Stimulated activated CD4-positive, alpha-beta T cell treated with anti-CD3 and anti-CD28 coated beads, TNF-alpha, amount 100 ng/mL, for 48 hours (primary cell): ENCODE measurements at regions not wholly inside any gene's neighbourhood (a gene's known extent, or its start where the extent isn't known, plus 50 kb on each side); places are given as distances from the start of the nearest gene placed in this dataset.
"Not testable (repeated sequence)": the region's sequence is repeated elsewhere in the genome, so short reads cannot be mapped to it uniquely, and the experiment has no call there.

Source experiments
- DNase-seq, 3 donors: peaks; one replicate each; pipeline ENCODE4 v3.0.0-alpha.2; 2020; ENCODE audit warnings: low read depth in 3 of 3

DNA sequence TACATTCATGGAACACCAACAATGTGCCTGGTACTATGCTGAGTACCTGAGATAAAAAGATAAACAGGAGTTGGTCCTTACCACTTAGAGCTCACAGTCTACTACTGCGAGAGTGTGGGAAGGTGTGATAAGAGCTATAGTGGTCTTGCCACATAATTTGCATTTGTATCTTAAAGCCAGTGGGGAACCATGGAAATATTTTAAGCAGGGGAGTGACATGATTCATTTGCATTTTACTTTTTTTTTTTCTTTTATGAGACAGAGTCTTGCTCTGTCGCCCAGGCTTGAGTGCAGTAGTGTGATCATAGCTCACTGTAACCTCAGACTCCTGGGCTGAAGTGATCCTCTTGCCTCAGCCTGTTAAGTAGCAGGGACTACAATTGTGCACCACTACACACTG is 53.6 kb downstream of the SRGAP2 start:
- not testable (repeated sequence) for DNase-seq

GRCh38 chr1:206261473-206261872 is 58.1 kb downstream of the SRGAP2 start:
- not testable (repeated sequence) for DNase-seq

GRCh38 chr1:206262424-206262823 is 59.1 kb downstream of the SRGAP2 start:
- DNase-seq: not testable (repeated sequence)

DNA sequence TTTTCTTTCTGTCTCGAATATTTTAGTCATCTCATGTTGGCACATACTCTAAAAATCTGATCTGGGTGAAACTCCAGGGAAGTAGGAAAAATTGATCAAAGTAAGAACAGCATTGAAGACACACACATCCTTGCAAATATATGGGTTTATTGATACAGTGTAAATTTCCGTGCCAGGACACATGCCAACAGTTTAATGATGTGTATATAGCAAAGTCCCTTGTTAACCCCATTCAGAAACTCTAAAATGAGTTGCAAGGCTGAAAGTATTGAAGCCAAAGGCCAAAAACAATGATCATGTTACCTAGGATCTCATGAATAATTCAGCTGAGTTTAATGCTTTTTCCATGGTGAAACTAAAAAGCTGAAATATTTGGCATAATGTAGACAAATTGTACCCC is 61.6 kb downstream of the SRGAP2 start:
- not testable (repeated sequence) for DNase-seq

DNA sequence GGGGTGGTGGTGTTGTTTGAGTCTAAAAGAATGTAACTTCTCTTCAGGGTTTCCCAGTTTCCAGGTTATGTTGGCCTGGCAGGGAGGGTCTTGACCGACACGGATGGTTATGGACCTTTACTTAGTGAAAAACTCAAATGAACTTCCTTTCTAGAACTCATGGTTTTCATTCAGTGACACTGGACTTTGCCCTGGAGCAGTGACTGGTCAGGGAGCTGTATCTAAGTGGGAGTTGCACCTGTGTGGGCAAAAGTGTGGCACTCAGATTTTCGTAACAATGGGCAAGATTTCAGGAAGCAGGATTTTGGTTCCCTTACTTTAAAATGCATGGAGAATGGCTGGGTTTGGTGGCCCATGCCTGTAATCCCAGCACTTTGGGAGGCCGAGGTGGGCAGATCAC is 67.8 kb downstream of the SRGAP2 start:
- DNase-seq: not testable (repeated sequence)

- DNase-seq: not testable (repeated sequence)
Observed at GRCh38 chr1:206273104-206273503, 69.8 kb downstream of the SRGAP2 start.

- not testable (repeated sequence) for DNase-seq
Observed at GRCh38 chr1:206276143-206276542, 72.8 kb downstream of the SRGAP2 start.

DNA sequence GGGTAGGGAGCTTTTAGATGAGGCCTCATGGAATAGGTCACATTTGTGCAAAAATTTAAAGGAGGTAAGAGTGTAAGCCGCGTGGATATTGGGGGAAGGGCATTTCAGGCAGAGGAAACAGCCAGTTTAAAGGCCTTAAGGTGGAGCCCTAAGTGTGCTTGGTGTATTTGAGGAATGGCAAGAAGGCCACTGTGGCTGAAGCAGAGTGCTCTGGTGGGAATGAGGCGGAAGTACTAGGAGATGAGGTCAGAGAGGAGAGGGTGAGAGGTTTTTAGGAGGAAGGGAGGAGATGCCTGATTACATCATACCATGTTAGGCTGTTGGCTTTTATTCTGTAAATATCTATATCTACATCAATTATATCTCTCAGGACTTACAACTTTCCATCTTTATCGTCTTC is 75.3 kb downstream of the SRGAP2 start:
- DNase-seq: not testable (repeated sequence)

DNA sequence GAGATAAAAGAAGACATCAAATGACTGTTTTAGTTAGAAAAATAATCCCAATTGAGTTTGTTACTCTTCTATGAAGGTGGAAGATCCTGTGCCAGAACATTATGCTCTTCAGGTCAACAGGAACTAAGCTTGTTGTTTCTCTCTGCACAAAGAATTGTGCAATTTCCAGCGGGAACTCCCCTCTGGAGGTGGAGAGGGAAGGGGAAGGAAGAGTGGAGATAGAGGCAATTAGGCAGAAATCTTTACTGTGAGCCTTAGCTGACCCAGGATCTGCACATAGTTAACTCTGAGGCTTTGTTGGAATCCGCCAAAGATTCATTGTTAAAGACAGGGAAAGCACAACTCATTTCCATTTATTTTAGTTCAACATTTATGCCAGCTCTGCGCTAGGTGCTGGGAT is 77.3 kb downstream of the SRGAP2 start:
- DNase-seq: not testable (repeated sequence)

DNA sequence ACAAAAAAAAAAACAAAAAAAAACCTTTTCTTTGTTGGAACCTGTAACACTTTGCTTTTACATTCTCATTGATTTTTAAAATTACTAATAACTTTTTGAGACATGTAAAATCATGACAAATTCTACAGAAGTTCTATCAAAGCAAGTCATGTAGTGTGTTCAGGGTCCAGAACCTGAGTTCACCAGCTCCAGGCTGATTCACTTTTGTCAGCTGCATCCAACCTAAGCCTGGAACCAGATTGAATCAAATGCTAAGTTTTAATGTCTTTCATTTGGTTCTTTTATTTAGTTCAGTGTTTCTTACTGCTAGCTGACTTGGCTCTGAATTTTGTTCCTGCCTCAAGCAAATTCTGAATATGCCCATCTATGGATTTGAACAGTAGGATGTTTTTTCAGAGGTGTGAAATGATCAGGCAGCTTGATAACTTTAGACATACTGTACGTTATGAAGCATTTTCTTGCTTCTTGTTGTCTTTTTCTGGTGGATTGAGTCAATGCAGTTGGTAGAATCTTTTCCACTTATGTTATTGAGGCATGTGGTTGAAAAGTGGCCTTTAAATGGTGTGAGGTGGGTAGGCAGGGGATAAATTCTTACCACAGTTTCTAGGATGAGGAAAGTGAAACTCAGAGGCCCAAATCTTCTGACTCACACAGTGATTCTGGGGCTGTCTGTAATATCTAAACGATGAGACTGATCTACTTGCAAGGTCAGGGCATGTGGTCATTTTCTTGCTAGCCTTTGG is 78.7 kb downstream of the SRGAP2 start:
- DNase-seq: not testable (repeated sequence)

DNA sequence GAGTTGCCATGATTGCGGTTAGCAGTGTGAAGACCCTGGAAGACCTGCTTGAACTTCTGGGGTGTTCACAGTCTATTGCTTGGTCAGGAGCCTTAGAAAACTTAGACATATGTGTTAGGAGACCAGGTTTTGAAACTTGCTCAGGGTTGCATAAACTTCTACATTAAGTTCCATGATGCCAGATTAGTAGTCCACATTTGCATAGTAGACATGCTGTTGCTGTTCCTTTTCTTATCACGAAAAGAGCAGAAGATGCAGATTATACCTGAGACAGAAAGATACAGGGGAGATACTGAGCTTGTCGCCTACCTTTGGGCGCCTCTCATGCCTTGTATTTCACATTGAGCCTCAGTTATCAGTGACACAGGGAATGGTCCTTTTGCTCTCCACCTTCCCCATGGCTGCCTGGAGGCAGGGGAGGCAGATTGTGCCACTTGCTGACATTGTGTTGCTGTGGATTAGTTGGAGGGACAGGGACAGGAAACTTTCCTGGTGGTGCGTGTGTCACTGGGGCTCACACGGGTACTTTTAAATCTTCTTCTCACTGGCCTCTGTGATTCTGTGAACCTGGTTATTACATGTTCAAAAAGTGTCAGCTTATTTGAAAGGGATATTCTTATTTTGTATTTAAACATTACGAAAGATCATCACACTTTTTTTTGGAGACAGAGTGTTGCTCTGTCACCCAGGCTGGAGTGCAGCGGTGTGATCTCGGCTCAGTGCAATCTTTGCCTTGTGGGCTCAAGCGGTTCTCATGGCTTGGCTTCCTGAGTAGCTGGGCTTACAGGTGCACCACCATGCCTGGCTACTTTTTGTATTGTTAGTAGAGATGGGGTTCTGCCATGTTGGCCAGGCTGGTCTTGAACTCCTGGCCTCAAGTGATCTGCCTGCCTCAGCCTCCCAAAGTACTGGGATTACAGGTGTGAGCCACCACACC is 82.0 kb downstream of the SRGAP2 start:
- not testable (repeated sequence) for DNase-seq

GRCh38 chr1:206287759-206288158 is 84.4 kb downstream of the SRGAP2 start:
- not testable (repeated sequence) for DNase-seq

GRCh38 chr1:206288453-206288852 is 85.1 kb downstream of the SRGAP2 start:
- DNase-seq: not testable (repeated sequence)

GRCh38 chr1:206297145-206298031 is 94.0 kb downstream of the SRGAP2 start:
- not testable (repeated sequence) for DNase-seq

DNA sequence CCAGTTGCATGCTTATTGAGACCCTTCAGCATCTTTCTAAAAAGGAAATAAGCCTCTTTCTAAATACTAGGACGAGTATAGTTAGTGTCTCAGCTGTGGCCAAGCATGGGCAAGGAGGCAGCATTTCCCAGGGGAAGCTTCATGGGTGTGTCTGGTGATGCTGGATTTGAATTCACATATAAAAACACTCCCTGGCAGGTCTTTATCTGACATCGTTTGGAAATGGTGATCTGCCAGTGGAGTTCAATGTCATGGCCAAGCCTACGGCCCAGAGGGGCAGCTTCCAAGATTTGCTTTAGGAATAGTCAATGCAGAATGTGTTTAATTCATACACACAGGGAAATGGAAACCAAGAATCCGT is 94.7 kb downstream of the SRGAP2 start:
- DNase-seq: not testable (repeated sequence)

- not testable (repeated sequence) for DNase-seq
Observed at GRCh38 chr1:206299181-206299791, 95.9 kb downstream of the SRGAP2 start.

DNA sequence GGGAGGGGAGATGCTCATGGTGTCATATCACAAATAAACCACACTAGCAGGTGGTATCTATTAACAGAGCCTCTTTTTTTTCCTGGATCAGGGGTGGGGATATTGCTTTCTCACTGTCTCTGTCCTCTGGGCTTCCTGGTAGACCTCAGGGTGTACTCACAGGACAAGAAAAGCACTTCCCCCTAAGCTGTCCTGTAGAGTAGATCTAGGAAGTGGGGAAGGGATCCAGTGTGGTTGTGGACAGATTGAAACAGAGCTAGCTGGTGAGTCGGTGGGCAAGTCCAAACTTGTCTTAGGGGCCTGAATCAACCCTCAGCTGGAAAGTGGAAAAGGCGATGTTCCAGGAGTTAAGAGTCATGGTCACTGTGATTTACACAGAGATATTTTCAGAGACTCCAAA is 96.6 kb downstream of the SRGAP2 start:
- not testable (repeated sequence) for DNase-seq

GRCh38 chr1:206302056-206302455 is 98.7 kb downstream of the SRGAP2 start:
- not testable (repeated sequence) for DNase-seq

DNA sequence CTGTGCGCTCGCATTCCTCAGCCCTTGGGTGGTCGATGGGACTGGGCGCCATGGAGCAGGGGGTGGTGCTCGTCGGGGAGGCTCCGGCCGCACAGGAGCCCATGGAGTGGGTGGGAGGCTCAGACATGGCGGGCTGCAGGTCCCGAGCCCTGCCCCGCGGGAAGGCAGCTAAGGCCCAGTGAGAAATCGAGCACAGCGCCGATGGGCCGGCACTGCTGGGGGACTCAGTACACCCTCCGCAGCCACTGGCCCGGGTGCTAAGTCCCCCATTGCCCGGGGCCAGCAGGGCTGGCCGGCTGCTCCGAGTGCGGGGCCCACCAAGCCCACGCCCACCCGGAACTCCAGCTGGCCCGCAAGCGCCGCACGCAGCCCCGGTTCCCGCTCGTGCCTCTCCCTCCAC is 104.1 kb downstream of the SRGAP2 start:
- DNase-seq: not testable (repeated sequence)

DNA sequence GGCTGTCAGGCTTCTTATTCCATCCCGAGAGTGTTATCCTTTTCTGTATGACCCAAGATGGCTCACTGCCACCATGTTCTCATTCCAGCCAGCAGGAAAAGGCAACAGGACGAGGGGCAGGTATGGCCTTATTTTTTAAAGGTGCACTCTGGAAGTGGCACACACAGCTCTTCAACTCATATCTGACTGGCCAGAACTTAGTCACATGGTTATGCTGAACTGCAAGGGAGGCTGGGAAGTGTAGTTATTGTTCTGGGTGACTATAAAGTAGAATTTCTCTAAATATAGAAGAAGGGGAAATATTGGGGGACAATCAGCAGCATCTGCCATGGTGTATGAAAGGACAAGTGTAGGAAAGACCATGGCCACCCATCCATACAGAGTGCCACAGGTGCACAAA is 107.6 kb downstream of the SRGAP2 start:
- DNase-seq: not testable (repeated sequence)

DNA sequence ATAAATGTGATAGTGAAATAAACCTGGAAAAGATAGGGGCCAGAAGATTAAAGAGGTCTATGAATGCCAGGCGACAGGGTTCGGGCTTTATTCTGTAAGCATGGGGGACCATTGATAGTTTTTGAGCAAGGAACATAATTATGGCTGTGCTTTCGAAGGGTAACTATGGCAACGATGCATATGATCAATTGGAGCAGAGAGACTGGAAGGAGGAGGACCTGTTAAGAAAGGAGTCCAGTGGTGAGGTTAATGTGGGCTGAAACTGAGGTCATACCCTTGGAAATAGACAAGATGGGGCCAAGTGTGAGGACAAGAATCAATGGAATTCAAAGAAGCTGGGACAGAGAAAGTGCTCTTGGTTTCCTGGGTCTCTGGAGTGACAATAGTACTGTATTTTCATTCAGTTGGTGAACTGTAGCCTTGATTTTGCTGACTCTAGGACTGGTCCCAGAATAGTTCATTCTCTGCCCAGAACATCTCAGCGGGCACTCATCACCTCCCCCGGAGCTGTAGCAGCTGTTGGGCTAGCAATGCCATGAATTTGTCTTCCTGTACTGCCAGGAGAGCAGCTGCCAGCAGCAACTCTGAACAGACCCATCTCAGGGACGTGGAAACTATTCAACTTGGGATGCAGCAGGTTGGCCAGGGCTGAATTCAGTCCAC is 108.4 kb downstream of the SRGAP2 start:
- DNase-seq: not testable (repeated sequence)
